ENCODE measurements at regions not wholly inside any gene's neighbourhood (a gene's known extent, or its start where the extent isn't known, plus 50 kb on each side); places are given as distances from the start of the nearest gene placed in this dataset.

- TF ChIP-seq CTCF (IDR thresholded peaks at IDR 0.05) (no peak), EP300 (IDR thresholded peaks at IDR 0.05) (no peak), POLR2A (IDR thresholded peaks at IDR 0.05) (no peak)
Observed at GRCh38 chrX:98350940-98351339, 1467.2 kb downstream of the RPA4 start.
